GM18868 (cell line): ENCODE measurements at regions not wholly inside any gene's neighbourhood (a gene's known extent, or its start where the extent isn't known, plus 50 kb on each side); places are given as distances from the start of the nearest gene placed in this dataset.
"Not testable (repeated sequence)": the region's sequence is repeated elsewhere in the genome, so short reads cannot be mapped to it uniquely, and the experiment has no call there.

ENCODE experiments used
- ATAC-seq: cut with Tn5 transposase; IDR thresholded peaks from one replicate; pipeline ENCODE4 v1.9.1; 2021; ENCODE audit warnings: mild to moderate bottlenecking, moderate library complexity; ENCODE audit not compliant: unreplicated experiment

DNA sequence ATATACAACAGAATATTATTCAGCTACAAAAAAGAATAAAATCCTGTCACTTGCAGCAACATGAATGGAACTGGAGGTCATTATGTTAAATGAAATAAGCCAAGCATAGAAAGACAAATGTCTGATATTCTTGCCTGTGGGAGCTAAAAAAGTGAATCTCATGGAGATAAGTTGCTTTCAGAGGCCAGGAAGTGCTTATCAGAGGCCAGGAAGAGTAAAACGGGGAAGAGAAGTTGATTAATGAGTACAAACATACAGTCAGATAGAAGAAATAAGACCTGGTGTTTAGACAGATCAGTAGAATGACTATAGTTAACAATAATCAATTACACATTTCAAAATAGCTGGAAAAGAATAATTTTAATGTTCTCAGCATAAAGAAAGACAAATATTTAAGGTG is 54.4 kb upstream of the CPHXL start:
- no peak for ATAC-seq

GRCh38 chr16:75781683-75782343 is 55.5 kb upstream of the CPHXL start:
- no peak for ATAC-seq

GRCh38 chr16:75787440-75787839 is 61.1 kb upstream of the CPHXL start:
- ATAC-seq, result peak; percentile 56

DNA sequence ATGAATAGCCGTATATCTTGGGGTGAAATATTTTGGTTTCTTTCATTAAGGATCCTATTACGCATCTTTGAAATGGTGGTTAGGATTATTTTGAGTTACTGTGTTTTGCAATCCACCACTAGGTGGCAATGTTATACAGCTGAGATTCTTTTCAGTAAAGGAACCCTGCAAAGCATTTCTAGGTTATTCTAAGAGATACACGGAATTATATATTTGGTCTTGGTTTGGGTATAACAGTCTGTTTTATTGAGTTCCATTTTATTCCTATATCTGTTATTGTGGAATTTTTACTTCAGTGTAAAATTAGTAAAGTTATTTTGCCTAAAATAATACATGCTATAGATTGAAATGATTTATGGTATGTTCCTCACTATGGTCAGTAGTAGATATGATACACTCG is 62.9 kb upstream of the CPHXL start:
- ATAC-seq, result peak; percentile 73

- ATAC-seq, result no peak
Measured at GRCh38 chr16:75792771-75793492, 66.6 kb upstream of the CPHXL start.

- no peak for ATAC-seq
Measured at GRCh38 chr16:75793641-75794040, 67.4 kb upstream of the CPHXL start.

GRCh38 chr16:75794426-75794825 is 68.1 kb upstream of the CPHXL start:
- peak; percentile 80 for ATAC-seq

- peak; percentile 32 for ATAC-seq
Measured at GRCh38 chr16:75798714-75799113, 72.4 kb upstream of the CPHXL start.

- ATAC-seq, result no peak
Measured at GRCh38 chr16:75801307-75801706, 75.0 kb upstream of the CPHXL start.

GRCh38 chr16:75803753-75804152 is 77.5 kb upstream of the CPHXL start:
- no peak for ATAC-seq

DNA sequence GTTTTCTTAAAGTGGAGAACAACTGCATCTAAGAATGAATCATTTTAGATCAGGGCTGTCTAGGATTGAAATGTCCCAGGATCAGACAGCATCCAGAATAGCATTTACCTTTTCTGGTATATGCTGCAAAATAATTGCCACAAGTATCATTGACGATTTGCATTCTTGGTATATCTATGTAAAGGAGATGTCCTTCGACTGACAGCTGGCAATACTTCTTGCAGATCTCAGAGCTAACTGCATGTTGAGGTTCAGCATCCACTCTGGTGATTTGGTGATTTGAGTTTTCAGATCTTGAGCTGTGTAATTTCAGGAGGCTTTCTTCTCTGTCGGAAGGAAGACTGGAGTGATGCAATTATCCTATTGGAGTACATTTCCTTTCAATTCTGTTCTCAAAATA is 78.1 kb upstream of the CPHXL start:
- no peak for ATAC-seq

- ATAC-seq, result no peak
Measured at GRCh38 chr16:75805946-75806345, 79.7 kb upstream of the CPHXL start.

- ATAC-seq, result no peak
Measured at GRCh38 chr16:75806487-75806886, 80.2 kb upstream of the CPHXL start.

DNA sequence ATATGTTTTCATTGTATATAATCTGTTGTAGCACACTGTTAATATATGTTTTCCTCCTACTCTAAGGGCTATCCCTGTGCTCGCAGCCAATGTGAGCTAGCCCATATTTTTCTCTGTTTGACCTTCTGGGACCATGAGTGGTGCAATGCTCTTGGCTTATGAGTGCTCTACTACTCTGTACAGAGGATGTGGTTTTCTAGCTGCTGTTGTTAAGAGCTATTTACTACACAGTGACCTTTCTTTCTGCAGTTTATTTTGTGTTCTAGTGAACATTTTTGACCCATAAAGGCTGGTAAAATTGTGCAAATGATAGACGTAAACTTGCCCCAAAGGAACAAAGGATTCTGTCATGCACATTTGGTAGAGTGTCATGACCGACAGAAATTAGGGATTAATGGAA is 84.1 kb upstream of the CPHXL start:
- ATAC-seq, result no peak

DNA sequence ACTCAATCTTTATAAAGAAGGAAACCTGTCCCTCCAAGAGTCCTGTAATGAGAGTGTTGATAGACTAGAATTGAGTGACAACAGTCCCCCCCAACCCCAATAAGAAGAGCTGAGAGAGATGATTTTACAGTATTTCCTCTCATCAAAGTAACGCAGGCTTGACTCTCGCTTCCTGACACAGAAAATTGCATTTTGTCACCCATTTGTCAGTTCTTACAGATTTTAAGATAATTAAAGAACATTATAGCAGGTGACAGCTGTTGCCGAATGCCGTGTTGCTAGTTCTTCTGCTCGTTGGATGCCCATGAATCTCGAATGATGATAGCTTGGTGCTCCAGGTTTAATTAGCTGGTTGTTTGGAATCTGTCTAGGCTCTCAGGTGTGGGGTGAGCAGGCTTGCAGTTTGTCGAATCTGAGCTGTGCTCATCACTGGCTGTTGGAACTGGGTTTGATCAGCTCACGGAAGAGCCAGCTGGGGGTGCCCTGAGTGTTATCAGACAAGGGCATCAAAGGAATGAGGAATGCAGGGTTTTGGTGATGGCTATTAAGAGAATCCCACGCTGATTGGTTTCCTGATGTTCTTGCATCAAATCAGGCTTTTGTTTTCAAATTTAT is 84.8 kb upstream of the CPHXL start:
- no peak for ATAC-seq

DNA sequence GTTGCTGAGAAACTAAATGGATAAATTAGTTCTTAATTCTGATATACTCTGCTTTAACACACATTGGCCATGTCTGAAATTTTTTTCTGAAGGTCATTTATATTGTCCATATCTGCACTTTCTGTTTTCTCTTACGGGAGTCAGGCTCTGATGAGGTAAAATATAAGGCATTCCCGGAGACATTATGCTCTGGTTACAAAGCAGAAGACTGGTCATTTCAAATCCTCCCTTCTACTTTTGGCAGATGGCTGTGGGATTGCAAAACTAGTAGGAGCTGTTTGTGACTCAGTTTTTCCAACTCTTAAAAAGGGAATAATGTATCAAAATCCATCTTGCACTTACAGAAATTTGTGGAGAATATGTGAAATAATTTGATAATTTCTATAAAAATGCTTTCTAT is 92.2 kb upstream of the CPHXL start:
- ATAC-seq, result no peak

DNA sequence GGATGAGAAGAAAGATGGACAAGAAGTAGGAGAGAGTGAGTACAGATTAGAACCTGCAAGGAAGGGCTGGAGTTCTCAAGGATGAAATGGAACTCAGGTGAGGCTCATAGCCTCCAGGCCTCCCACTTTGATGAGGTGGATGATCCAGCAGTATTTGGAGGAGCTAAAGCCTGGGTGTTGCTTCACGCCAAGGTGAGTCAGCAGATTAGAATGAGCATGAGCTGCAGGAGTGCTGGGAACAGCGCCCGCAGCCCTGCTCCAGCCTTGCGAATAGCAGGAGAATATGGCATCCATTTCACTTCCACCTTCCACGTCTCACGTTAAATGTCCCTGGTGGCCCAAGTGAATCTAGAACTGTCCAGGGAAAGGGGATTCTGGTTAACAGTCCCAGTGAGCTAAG is 94.4 kb upstream of the CPHXL start:
- no peak for ATAC-seq

DNA sequence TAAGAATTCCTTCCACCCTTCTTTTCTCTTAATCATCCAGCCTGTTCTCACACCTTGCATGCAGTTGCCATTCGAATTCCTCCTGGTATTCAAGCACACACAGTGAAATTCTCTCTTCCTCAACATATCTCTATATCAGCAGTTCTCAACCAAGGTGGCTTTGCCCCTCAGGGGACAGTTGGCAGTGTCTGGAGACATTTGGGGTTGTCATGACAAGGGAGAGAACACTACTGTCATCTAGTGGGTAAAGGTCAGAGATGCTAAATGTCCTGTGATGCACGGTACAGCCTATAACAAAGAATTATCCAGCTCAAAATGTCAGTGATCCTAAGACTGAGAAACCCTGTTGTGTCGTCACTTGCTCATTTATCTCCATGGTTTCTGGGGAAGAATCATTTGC is 94.8 kb upstream of the CPHXL start:
- no peak for ATAC-seq

- ATAC-seq, result not testable (repeated sequence)
Measured at GRCh38 chr16:75825750-75826149, 99.5 kb upstream of the CPHXL start.

- ATAC-seq, result not testable (repeated sequence)
Measured at GRCh38 chr16:75827372-75828038, 101.2 kb upstream of the CPHXL start.

GRCh38 chr16:75833385-75833784 is 107.1 kb upstream of the CPHXL start:
- ATAC-seq, result not testable (repeated sequence)
